GM21723 (cell line): ENCODE measurements at regions not wholly inside any gene's neighbourhood (a gene's known extent, or its start where the extent isn't known, plus 50 kb on each side); places are given as distances from the start of the nearest gene placed in this dataset.
A peak's percentile ranks its signal among the peaks of the same experiment; 100 is the strongest.
"Not testable (repeated sequence)": the region's sequence is repeated elsewhere in the genome, so short reads cannot be mapped to it uniquely, and the experiment has no call there.

ENCODE experiments used
- ATAC-seq: cut with Tn5 transposase; IDR thresholded peaks from one replicate; pipeline ENCODE4 v1.9.1; 2021; ENCODE audit warnings: mild to moderate bottlenecking, moderate library complexity; ENCODE audit not compliant: unreplicated experiment

DNA sequence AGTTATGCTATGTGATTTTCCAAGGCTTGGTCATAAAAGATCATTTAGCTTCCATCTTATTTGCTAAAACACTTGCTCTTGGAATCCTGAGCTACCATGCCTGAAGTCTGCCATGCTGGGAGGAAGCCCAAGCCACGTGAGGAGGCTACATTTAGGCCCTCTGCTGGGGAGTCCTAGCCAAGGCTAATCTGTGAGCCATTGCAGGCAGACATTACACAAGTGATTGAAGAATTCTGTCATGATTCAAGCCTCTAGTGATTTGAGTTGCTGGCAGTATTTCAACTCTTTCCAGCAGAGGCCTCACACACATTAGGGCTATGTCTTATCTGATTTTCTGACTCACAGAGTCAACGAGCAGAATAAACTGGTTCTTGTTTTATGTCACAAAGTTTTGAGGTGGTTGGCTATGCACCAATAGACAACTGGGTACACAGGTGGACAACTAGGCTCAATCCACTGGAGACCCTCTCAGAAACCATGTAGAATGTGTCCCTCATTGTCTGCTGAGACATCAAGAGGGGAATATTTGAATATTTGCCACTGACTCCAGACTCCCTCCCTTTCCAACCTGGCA lies 227.2 kb upstream of the SULF2 start:
- no peak for ATAC-seq

- ATAC-seq = no peak
Measured at GRCh38 chr20:48011025-48011424, 225.7 kb upstream of the SULF2 start.

- no peak for ATAC-seq
Measured at GRCh38 chr20:48010623-48011022, 225.3 kb upstream of the SULF2 start.

GRCh38 chr20:48008850-48009515 lies 223.7 kb upstream of the SULF2 start:
- ATAC-seq = no peak

DNA sequence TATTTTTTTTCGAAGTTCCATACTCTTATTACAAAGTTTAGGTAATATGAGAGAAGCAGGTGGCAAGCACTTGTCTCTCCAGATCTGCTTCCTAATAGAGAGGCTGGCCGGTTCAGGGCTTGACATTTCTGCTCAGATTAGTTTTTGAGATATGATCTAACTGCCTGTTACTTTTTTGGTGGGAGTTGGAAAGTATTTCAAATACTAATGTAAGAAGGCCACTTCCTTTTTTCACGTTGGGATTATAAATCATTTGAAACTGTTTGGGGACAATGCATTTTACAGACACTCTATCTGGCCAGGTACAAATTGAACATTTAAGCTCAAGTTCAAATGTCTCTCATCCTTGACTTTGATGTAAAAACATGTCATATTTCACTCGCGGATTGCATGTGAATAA lies 222.1 kb upstream of the SULF2 start:
- no peak for ATAC-seq

GRCh38 chr20:48006036-48006833 lies 221.0 kb upstream of the SULF2 start:
- no peak for ATAC-seq

DNA sequence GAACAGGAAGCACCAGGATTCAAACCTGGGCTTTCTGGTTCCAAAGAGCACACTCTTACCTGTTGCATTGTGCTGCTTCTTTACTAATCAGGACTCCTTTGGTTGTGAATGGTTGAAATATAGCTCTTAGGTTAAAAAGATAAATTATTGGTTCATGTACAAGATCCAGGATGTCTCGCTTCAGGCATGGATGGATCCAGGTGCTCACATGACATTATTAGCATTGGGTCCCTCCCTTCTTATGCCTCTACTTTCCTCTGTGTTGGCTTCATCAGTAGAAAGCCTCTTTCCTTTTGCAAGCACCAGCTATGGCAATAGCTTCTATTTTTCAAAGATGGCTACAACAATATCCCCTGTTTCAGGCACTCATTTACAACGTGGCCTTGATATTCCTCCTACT lies 217.7 kb upstream of the SULF2 start:
- no peak for ATAC-seq

DNA sequence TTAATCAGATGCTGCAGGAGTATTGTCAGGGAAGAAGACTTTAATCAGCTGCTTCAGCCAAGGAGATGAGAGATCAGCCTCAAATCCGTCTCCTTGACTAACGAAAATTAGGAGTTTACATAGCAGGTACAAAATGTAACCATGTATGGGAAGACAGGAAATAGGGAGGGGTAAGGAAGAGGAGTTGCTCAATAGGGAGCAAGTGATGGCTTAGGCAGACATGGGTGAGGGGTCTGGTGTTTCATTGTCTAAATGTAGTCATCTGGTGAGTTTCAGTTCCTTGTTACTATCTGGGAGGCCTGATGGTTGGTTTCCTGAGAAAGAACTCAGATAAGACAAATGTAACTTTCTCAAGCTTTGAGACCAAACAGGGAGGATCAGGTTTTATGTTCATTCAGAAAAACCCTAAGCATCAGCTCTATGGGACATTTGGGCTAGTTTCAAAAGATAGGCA lies 217.3 kb upstream of the SULF2 start:
- peak; percentile 90 for ATAC-seq

- no peak for ATAC-seq
Measured at GRCh38 chr20:47999166-47999565, 213.9 kb upstream of the SULF2 start.

DNA sequence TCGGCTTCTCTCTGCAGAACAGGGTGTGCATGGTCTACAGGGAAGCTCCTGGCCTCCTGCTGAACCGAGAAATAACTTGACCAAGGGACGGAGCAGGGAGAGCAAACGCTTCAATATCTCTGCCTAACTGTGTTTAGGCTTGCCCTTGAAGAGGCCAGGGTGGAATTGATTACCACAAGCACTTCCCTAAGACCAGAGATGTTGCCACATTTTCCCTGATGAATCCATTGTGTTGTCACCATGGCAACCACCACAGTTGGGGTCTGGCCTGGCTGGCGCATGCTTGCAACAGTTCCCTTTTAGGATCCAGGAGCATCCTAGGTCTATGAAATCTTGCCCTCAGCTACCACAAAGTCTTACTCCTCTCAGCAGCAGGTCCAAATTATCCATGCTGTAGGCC lies 213.5 kb upstream of the SULF2 start:
- no peak for ATAC-seq

DNA sequence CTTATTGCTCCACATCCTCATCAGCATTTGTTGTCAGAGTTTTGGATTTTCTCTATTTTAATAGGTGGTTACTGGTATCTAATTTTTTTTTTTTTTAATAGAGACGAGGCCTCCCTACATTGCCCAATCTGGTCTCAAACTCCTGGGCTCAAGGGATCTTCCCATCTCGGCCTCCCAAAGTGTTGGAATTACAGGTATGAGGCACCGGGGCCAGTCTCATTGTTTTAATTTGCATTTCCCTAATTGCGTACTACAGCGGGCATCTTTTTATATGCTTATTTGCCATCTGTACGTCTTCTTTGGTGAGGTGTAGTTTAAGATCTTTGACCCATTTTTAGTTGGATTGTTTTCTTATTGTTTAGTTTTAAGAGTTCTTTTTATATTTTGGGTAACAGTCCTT lies 210.4 kb upstream of the SULF2 start:
- ATAC-seq = no peak

- no peak for ATAC-seq
Measured at GRCh38 chr20:47993817-47994216, 208.5 kb upstream of the SULF2 start.

DNA sequence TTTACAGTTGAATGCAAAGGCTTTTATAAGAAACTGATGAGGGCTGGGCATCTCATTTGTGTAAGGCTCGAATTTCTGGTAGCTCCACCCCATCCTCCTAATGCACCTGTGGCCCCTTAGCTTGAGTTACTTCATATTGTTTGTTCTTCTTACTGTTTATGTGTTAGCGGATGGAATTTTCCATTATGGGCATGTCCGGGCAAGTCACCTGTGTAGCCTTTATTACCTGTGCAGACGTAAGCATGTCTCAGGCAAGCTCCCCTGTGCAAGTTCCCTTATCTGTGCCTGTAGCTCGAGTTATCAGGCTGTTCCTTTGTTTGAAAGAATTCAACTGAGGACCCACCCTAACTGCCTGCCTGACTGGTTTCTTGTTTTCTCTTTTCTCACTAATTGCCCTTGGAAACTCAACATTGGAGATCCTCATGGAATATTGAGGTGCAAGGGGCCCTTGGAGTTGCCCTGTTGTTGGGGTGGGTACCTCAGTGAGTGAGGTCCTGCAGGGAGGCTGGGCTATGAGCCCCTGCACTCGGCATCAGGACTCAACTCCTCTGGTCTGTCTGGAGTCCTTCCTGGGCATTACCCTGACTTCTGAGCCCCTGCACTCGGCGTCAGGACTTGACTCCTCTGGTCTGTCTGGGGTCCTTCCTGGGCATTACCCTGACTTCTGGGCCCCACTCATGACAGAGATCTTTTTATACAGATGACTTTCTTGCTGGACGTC lies 207.9 kb upstream of the SULF2 start:
- no peak for ATAC-seq

DNA sequence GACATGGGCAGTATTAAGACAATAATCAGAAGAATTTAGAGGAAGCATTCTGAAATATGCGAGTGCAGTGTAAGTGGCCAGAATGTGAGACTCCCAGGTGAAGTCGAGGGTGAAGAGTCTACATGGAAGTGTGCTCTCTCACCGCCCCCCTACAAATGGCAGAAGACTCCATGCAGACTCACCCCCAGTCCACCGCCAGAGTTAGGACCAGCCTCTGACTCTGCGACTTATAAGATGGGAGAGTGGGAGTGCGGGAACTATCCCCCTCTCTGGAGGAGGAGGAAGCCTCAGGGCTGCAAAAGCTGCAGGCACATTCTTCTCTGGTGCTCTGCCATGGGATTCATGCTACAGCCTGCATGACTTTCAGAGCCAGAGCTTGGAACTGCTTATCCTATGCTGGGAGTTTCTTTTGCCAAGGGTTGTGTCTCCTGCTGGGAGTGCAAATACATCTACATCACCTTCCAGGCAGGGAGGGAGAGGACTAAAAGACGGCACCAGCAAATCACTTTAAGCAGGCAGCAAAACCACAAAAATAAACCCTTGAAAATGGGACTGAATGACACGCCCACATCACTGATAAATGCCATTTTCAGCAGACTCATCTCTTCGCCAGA lies 206.7 kb upstream of the SULF2 start:
- no peak for ATAC-seq

GRCh38 chr20:47990507-47991150 lies 205.3 kb upstream of the SULF2 start:
- ATAC-seq = no peak

DNA sequence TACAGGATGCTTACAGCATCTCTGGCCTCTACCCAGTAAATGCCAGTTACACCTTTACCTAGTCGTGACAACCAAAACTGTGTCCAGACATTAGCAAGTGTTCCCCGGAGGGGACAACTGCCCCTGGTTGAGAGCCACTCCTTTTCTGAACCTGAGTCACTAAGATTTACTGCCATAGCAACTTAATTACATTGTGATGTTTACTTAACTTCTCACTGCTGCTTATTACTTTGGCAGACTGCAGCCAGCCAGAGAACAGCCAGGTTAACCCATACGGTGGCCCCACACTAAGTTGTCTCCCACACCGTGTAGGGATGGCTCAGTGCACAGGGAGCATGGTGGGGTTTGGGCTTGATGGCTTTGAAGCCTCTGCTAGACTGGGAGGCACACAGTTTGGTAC lies 204.7 kb upstream of the SULF2 start:
- no peak for ATAC-seq

DNA sequence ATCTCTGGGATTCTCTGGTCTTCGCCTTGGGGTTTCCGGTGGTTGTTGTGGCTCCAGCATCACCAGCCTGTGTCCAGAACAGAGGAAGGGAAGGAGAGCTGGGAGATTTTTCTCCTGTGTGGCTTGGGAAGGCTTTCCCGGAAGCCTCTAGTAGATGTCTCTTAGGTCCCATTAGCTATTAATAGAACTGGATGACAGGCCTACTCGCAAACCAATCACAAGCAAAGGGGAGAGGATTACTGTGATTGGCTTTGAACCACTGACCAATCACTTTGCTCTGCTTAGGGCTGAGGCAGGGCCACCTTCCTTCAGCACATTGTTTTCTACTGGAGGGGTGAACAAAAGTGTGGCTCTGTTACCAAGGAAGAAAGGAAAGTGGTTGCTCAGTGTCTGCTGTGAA lies 203.4 kb upstream of the SULF2 start:
- ATAC-seq = no peak

DNA sequence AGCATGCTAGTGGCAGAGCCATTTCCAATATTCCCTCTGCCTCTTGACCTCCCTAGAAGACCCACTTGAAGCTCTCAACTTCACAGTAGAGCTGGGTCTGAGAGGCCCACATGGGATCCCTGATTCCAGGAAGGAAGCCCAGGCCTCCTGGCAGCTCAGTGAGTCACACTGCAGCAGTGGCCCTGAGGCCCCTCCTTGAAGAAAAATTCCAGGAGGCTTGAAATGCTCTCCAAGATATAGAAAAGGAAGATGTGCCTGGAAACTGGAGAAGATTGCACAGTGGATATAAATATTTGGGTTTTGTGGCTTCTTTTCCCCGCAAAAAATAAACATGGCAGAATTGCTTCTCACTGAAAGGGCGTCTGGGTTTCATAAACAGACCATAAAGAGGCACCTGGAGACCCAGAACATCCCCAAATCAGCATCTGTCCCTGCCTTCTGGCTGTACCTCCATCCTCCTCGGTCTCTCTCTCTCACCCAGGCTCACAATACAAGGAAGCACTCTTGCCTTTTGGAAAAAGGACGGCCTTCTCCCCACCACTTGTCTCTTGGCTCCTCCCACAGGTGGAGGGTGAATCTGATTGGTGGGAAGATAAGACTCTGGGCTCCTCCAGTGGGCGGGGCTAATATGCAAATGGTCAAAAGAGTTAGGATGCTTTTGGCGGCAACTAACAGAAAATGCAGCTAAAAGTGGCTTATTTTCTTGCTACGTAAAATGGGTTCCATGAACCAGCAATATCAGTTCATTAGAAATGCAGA lies 200.0 kb upstream of the SULF2 start:
- no peak for ATAC-seq

DNA sequence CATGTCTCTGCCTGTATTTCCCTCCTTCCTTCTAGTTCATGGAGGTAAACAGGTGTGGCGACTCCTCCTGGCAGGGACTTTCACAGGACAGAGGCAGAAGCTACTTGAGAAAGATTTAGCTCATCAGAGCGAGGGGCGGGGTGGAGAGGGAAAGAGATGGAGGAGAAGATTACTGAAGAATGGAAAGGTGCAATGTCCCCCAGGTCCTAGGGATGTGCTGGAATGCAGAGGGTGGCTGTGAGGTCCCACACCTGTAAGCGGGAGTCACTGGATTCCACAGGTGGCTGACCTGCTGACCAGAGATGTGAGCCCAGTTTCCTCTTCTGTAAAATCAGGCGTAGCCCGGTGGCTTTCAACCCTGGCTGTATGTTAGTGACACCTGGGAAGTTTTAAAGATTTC lies 199.2 kb upstream of the SULF2 start:
- ATAC-seq = no peak

GRCh38 chr20:47983642-47984041 lies 198.4 kb upstream of the SULF2 start:
- ATAC-seq = not testable (repeated sequence)
